Neural crest cell (in vitro differentiated cells): ENCODE measurements at regions not wholly inside any gene's neighbourhood (a gene's known extent, or its start where the extent isn't known, plus 50 kb on each side); places are given as distances from the start of the nearest gene placed in this dataset.

Source experiments
- DNase-seq: peaks from one replicate; pipeline ENCODE4 v3.0.0; 2021; ENCODE audit warnings: low read depth, mixed read lengths, low spot score
- H3K27ac Mint-ChIP-seq: one replicate; pipeline ENCODE4 v1.8.0; 2021; ENCODE audit warnings: mild to moderate bottlenecking, mixed read lengths; ENCODE audit not compliant: unreplicated experiment
- H3K27me3 Mint-ChIP-seq: 2 replicates; pipeline ENCODE4 v1.8.0; 2021; ENCODE audit warnings: low read depth, mild to moderate bottlenecking, mixed read lengths
- H3K36me3 Mint-ChIP-seq: 2 replicates; pipeline ENCODE4 v1.8.0; 2021; ENCODE audit warnings: low read depth, mild to moderate bottlenecking, mixed read lengths
- H3K4me1 Mint-ChIP-seq: 2 replicates; pipeline ENCODE4 v1.8.0; 2021; ENCODE audit warnings: mixed read lengths
- H3K4me3 Mint-ChIP-seq: one replicate; pipeline ENCODE4 v1.8.0; 2021; ENCODE audit warnings: mild to moderate bottlenecking, mixed read lengths
- H3K9me3 Mint-ChIP-seq: 2 replicates; pipeline ENCODE4 v1.8.0; 2021; ENCODE audit warnings: mixed read lengths
- CTCF ChIP-seq: fragments of 200-600 bp; sonication (generic); conservative IDR thresholded peaks from 2 replicates; pipeline ENCODE4 v1.5.0; 2021; ENCODE audit warnings: antibody characterized with exemption, mild to moderate bottlenecking

DNA sequence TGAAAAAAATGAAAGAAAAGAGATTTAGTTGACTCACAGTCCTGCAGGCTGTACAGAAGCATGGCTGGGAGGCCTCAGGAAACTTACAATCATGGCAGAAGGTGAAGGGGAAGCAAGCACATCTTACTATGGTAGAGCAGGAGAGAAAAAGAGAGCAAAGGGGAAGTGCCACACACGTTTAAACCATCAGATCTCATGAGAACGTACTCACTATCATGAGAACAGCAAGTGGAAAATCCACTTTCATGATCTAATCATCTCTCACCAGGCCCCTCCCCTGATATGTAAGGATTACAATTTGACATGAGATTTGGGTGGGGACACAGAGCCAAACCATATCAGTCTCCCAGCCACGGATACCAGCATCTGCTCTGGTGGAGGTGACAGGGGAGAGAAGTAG lies 50.8 kb upstream of the CPOX start:
- no peaks in the 10 kb centered on the region for H3K27me3 Mint-ChIP-seq
- no peak overlapping the region for H3K27ac Mint-ChIP-seq
- no peak for DNase-seq
- no peak for TF ChIP-seq CTCF
- no peak overlapping the region for H3K4me3 Mint-ChIP-seq
- H3K4me1 Mint-ChIP-seq: no peaks in the 10 kb centered on the region
- H3K9me3 Mint-ChIP-seq: peaks cover 5% of the 10 kb centered on the region
- H3K36me3 Mint-ChIP-seq: no peaks in the 10 kb centered on the region

DNA sequence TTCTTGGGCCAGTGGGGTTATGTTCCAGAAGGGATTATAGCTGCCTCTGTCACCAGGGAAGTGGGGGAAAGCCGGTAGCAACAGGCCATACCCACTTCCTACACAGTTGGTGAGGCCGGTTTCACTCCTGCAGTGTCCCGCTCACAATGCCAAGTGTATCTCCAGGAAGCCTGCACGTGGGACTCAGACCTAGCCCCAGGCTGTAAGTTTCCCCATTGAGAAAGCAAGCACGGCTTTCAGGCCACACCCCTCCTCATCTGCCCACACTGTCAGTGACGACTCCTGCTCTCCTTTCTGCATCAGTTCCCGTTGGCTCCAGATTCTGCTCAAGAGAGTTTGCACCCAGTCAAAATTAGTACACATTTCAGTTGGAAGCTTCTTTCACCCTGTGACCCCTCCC lies 51.6 kb upstream of the CPOX start:
- H3K4me1 Mint-ChIP-seq: no peaks in the 10 kb centered on the region
- DNase-seq: no peak
- H3K27me3 Mint-ChIP-seq: no peaks in the 10 kb centered on the region
- H3K9me3 Mint-ChIP-seq: peaks cover 3% of the 10 kb centered on the region
- no peak for TF ChIP-seq CTCF
- H3K27ac Mint-ChIP-seq: no peak overlapping the region
- no peak overlapping the region for H3K4me3 Mint-ChIP-seq
- no peaks in the 10 kb centered on the region for H3K36me3 Mint-ChIP-seq

DNA sequence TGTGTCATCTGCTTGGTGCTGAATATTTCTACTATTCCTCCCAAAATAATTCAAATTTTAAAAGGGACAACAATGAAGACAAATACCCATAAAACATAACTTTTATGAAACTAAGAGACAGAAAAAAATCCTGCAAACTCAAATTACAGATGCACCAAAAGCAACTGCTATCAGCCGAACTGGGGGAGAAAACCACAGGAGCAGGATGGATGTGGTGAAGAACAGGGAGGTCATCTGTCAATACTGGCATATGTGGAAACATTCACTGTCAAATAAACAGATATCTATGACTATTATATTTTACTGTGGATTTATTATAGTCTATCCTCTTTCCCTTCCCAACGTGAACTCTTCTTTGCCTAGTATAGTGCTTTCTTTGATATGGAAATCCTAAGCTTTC lies 53.3 kb upstream of the CPOX start:
- Mint-ChIP-seq H3K36me3 (no peaks in the 10 kb centered on the region), H3K4me1 (no peaks in the 10 kb centered on the region), H3K27me3 (no peaks in the 10 kb centered on the region), H3K4me3 (no peak overlapping the region), H3K9me3 (no peaks in the 10 kb centered on the region), H3K27ac (no peak overlapping the region)
- DNase-seq: no peak
- TF ChIP-seq CTCF: no peak

- H3K27ac Mint-ChIP-seq: no peak overlapping the region
- no peak for TF ChIP-seq CTCF
- H3K36me3 Mint-ChIP-seq: no peaks in the 10 kb centered on the region
- no peaks in the 10 kb centered on the region for H3K27me3 Mint-ChIP-seq
- DNase-seq: no peak
- no peak overlapping the region for H3K4me3 Mint-ChIP-seq
- no peaks in the 10 kb centered on the region for H3K9me3 Mint-ChIP-seq
- H3K4me1 Mint-ChIP-seq: no peaks in the 10 kb centered on the region
Observed at GRCh38 chr3:98647197-98647596, 53.8 kb upstream of the CPOX start.

DNA sequence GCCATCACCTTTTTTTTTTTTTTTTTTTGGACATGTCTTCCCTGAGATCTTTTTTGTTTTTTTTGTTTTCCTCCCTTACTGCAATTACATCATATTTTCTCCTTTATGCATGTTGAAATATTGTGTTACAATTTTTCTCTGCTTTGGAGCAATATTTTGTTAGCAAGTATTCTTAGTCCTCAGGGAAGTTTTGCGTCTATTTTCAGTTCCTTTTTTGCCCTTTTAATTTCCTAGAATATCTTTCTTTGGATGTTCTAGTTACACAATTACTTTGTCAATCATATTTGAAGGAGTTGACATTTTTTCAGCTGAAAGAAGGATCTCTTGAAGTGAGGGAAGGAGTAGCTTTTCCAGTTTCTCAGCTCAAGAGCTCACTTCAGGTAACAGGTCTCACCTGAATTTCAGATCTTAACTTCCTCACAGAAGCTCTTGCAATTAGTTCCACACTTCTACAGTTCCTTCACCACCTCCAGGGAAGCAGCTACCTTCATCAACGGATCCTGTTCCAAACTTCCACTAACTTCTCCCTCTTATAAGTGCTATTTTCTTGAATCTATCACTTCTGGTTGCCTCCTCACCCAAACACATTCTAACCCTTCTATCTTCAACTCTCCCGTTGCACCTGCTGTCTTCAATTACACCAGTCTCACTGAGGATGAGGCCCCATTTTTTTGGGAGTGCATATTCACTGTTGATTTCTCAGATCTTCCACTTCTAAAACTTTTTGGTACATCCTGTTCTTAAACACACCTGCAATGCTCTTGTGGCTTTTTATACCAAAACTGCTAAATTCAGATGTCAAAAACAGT lies 57.8 kb upstream of the CPOX start:
- Mint-ChIP-seq H3K27ac (no peak overlapping the region), H3K4me3 (no peak overlapping the region), H3K27me3 (no peaks in the 10 kb centered on the region), H3K4me1 (no peaks in the 10 kb centered on the region), H3K9me3 (no peaks in the 10 kb centered on the region), H3K36me3 (no peaks in the 10 kb centered on the region)
- no peak for TF ChIP-seq CTCF
- no peak for DNase-seq
